ENCODE measurements at regions not wholly inside any gene's neighbourhood (a gene's known extent, or its start where the extent isn't known, plus 50 kb on each side); places are given as distances from the start of the nearest gene placed in this dataset.

GRCh38 chr5:67427850-67428298 lies 231.3 kb upstream of the CD180 start:
- Mint-ChIP-seq H3K4me3 (no peak overlapping the region), H3K36me3 (no peaks in the 10 kb centered on the region), H3K27ac (peak overlapping the region in 1 of 7 donors; percentile 38), H3K9me3 (no peaks in the 10 kb centered on the region), H3K4me1 (no peaks in the 10 kb centered on the region), H3K27me3 (no peaks in the 10 kb centered on the region)
- Histone ChIP-seq H3K4me1 (ENCODE audit: insufficient read depth, low read length) (no peaks in the 10 kb centered on the region), H3K9me3 (ENCODE audit: control insufficient read depth in 1 of 2, low read length in 2 of 2) (no peaks in the 10 kb centered on the region), H3K27me3 (ENCODE audit: insufficient read depth, low read length) (no peaks in the 10 kb centered on the region), H3K4me3 (ENCODE audit: low read length in 2 of 2) (no peak overlapping the region), H3K27ac (ENCODE audit: low read depth, low read length) (no peak overlapping the region), H3K36me3 (ENCODE audit: insufficient read depth, low read length) (no peaks in the 10 kb centered on the region)
- ChIA-PET POLR2A (ENCODE audit: partially characterized antibody) (no interaction called here), CTCF (ENCODE audit: partially characterized antibody) (no interaction called here)
- intact Hi-C loops (cut with micrococcal nuclease) = no loop called here
- DNase-seq = no peak

- DNase-seq = no peak
- Mint-ChIP-seq H3K27me3 (peaks cover 0 to under 1% of the 10 kb centered on the region in 2 donors), H3K4me1 (no peaks in the 10 kb centered on the region), H3K36me3 (no peaks in the 10 kb centered on the region), H3K4me3 (no peak overlapping the region), H3K27ac (no peak overlapping the region), H3K9me3 (peaks cover 0 to 1% (median 0%) of the 10 kb centered on the region in 8 donors)
- no peak overlapping the region for H3K27ac ChIP-seq (ENCODE audit: low read depth, low read length)
- H3K4me1 ChIP-seq (ENCODE audit: insufficient read depth, low read length) = no peaks in the 10 kb centered on the region
- H3K27me3 ChIP-seq (ENCODE audit: insufficient read depth, low read length) = no peaks in the 10 kb centered on the region
- no peak overlapping the region for H3K4me3 ChIP-seq (ENCODE audit: low read length in 2 of 2)
- H3K9me3 ChIP-seq (ENCODE audit: control insufficient read depth in 1 of 2, low read length in 2 of 2) = no peaks in the 10 kb centered on the region
- intact Hi-C loops (cut with micrococcal nuclease) = no loop called here
- ChIA-PET POLR2A (ENCODE audit: partially characterized antibody) (no interaction called here), CTCF (ENCODE audit: partially characterized antibody) (no interaction called here)
- no peaks in the 10 kb centered on the region for H3K36me3 ChIP-seq (ENCODE audit: insufficient read depth, low read length)
These were observed 230.6 kb upstream of the CD180 start for GRCh38 chr5:67426961-67427849.

- CTCF ChIA-PET (ENCODE audit: partially characterized antibody) = no interaction called here
- H3K9me3 Mint-ChIP-seq = peaks cover 0 to 4% (median 0%) of the 10 kb centered on the region in 8 donors
- no peaks in the 10 kb centered on the region for H3K9me3 ChIP-seq (ENCODE audit: control insufficient read depth in 1 of 2, low read length in 2 of 2)
- DNase-seq = no peak
- H3K27me3 ChIP-seq (ENCODE audit: insufficient read depth, low read length) = no peaks in the 10 kb centered on the region
- H3K36me3 ChIP-seq (ENCODE audit: insufficient read depth, low read length) = no peaks in the 10 kb centered on the region
- no peaks in the 10 kb centered on the region for H3K36me3 Mint-ChIP-seq
- no peaks in the 10 kb centered on the region for H3K4me1 Mint-ChIP-seq
- POLR2A ChIA-PET (ENCODE audit: partially characterized antibody) = no interaction called here
- H3K27ac ChIP-seq (ENCODE audit: low read depth, low read length) = no peak overlapping the region
- H3K4me3 ChIP-seq (ENCODE audit: low read length in 2 of 2) = no peak overlapping the region
- no peak overlapping the region for H3K27ac Mint-ChIP-seq
- no peaks in the 10 kb centered on the region for H3K4me1 ChIP-seq (ENCODE audit: insufficient read depth, low read length)
- H3K27me3 Mint-ChIP-seq = peaks cover 0 to 2% of the 10 kb centered on the region in 2 donors
- intact Hi-C loops (cut with micrococcal nuclease) = no loop called here
- no peak overlapping the region for H3K4me3 Mint-ChIP-seq
These were observed 228.9 kb upstream of the CD180 start for GRCh38 chr5:67425514-67425913.

- no peak overlapping the region for H3K4me3 ChIP-seq (ENCODE audit: low read length in 2 of 2)
- no peak overlapping the region for H3K4me3 Mint-ChIP-seq
- intact Hi-C loops (cut with micrococcal nuclease) = no loop called here
- H3K27ac Mint-ChIP-seq = no peak overlapping the region
- H3K27me3 ChIP-seq (ENCODE audit: insufficient read depth, low read length) = no peaks in the 10 kb centered on the region
- POLR2A ChIA-PET (ENCODE audit: partially characterized antibody) = no interaction called here
- no peaks in the 10 kb centered on the region for H3K36me3 ChIP-seq (ENCODE audit: insufficient read depth, low read length)
- CTCF ChIA-PET (ENCODE audit: partially characterized antibody) = no interaction called here
- H3K4me1 Mint-ChIP-seq = peaks cover 6 to 15% (median 10%) of the 10 kb centered on the region in 4 donors
- H3K27ac ChIP-seq (ENCODE audit: low read depth, low read length) = no peak overlapping the region
- no peaks in the 10 kb centered on the region for H3K9me3 ChIP-seq (ENCODE audit: control insufficient read depth in 1 of 2, low read length in 2 of 2)
- peaks cover 0 to 4% (median 0%) of the 10 kb centered on the region in 8 donors for H3K9me3 Mint-ChIP-seq
- no peak for DNase-seq
- H3K36me3 Mint-ChIP-seq = no peaks in the 10 kb centered on the region
- no peaks in the 10 kb centered on the region for H3K4me1 ChIP-seq (ENCODE audit: insufficient read depth, low read length)
- H3K27me3 Mint-ChIP-seq = peaks cover 0 to 2% of the 10 kb centered on the region in 2 donors
These were observed 221.2 kb upstream of the CD180 start for GRCh38 chr5:67417839-67418238.

GRCh38 chr5:67416986-67417385 lies 220.4 kb upstream of the CD180 start:
- H3K36me3 Mint-ChIP-seq = no peaks in the 10 kb centered on the region

GRCh38 chr5:67416133-67416937 lies 219.7 kb upstream of the CD180 start:
- Histone ChIP-seq H3K4me1 (ENCODE audit: insufficient read depth, low read length) (no peaks in the 10 kb centered on the region), H3K9me3 (ENCODE audit: control insufficient read depth in 1 of 2, low read length in 2 of 2) (no peaks in the 10 kb centered on the region), H3K27ac (ENCODE audit: low read depth, low read length) (no peak overlapping the region), H3K27me3 (ENCODE audit: insufficient read depth, low read length) (no peaks in the 10 kb centered on the region), H3K4me3 (ENCODE audit: low read length in 2 of 2) (no peak overlapping the region), H3K36me3 (ENCODE audit: insufficient read depth, low read length) (no peaks in the 10 kb centered on the region)
- ChIA-PET POLR2A (ENCODE audit: partially characterized antibody) (no interaction called here), CTCF (ENCODE audit: partially characterized antibody) (no interaction called here)
- Mint-ChIP-seq H3K4me3 (no peak overlapping the region), H3K36me3 (no peaks in the 10 kb centered on the region), H3K4me1 (peaks cover 6 to 15% (median 10%) of the 10 kb centered on the region in 4 donors), H3K27me3 (no peaks in the 10 kb centered on the region), H3K27ac (peak overlapping the region in 1 of 7 donors; percentile 31), H3K9me3 (peaks cover 0 to 2% (median 0%) of the 10 kb centered on the region in 8 donors)
- peak; percentile 20 to 38 (median 27) for DNase-seq
- intact Hi-C loops (cut with micrococcal nuclease) = no loop called here

More at GRCh38 chr5:67416986-67417385, 220.4 kb upstream of the CD180 start:
- H3K4me3 Mint-ChIP-seq = no peak overlapping the region
- peaks cover 0 to 2% (median 0%) of the 10 kb centered on the region in 8 donors for H3K9me3 Mint-ChIP-seq
- no peaks in the 10 kb centered on the region for H3K27me3 Mint-ChIP-seq
- peaks cover 6 to 15% (median 10%) of the 10 kb centered on the region in 4 donors for H3K4me1 Mint-ChIP-seq
- Histone ChIP-seq H3K36me3 (ENCODE audit: insufficient read depth, low read length) (no peaks in the 10 kb centered on the region), H3K4me3 (ENCODE audit: low read length in 2 of 2) (no peak overlapping the region), H3K4me1 (ENCODE audit: insufficient read depth, low read length) (no peaks in the 10 kb centered on the region), H3K27me3 (ENCODE audit: insufficient read depth, low read length) (no peaks in the 10 kb centered on the region), H3K9me3 (ENCODE audit: control insufficient read depth in 1 of 2, low read length in 2 of 2) (no peaks in the 10 kb centered on the region), H3K27ac (ENCODE audit: low read depth, low read length) (no peak overlapping the region)
- POLR2A ChIA-PET (ENCODE audit: partially characterized antibody) = no interaction called here
- no peak for DNase-seq
- CTCF ChIA-PET (ENCODE audit: partially characterized antibody) = no interaction called here
- no peak overlapping the region for H3K27ac Mint-ChIP-seq
- intact Hi-C loops (cut with micrococcal nuclease) = no loop called here

- peaks cover 6 to 15% (median 10%) of the 10 kb centered on the region in 4 donors for H3K4me1 Mint-ChIP-seq
- H3K27ac ChIP-seq (ENCODE audit: low read depth, low read length) = no peak overlapping the region
- ChIA-PET POLR2A (ENCODE audit: partially characterized antibody) (no interaction called here), CTCF (ENCODE audit: partially characterized antibody) (no interaction called here)
- no peak overlapping the region for H3K4me3 Mint-ChIP-seq
- peaks cover 0 to 2% (median 0%) of the 10 kb centered on the region in 8 donors for H3K9me3 Mint-ChIP-seq
- H3K4me3 ChIP-seq (ENCODE audit: low read length in 2 of 2) = no peak overlapping the region
- DNase-seq = no peak
- H3K36me3 ChIP-seq (ENCODE audit: insufficient read depth, low read length) = no peaks in the 10 kb centered on the region
- no peaks in the 10 kb centered on the region for H3K36me3 Mint-ChIP-seq
- no peak overlapping the region for H3K27ac Mint-ChIP-seq
- H3K27me3 ChIP-seq (ENCODE audit: insufficient read depth, low read length) = no peaks in the 10 kb centered on the region
- no peaks in the 10 kb centered on the region for H3K4me1 ChIP-seq (ENCODE audit: insufficient read depth, low read length)
- H3K27me3 Mint-ChIP-seq = no peaks in the 10 kb centered on the region
- H3K9me3 ChIP-seq (ENCODE audit: control insufficient read depth in 1 of 2, low read length in 2 of 2) = no peaks in the 10 kb centered on the region
- intact Hi-C loops (cut with micrococcal nuclease) = no loop called here
These were observed 218.1 kb upstream of the CD180 start for GRCh38 chr5:67414712-67415111.
